ENCODE measurements at regions not wholly inside any gene's neighbourhood (a gene's known extent, or its start where the extent isn't known, plus 50 kb on each side); places are given as distances from the start of the nearest gene placed in this dataset.

DNA sequence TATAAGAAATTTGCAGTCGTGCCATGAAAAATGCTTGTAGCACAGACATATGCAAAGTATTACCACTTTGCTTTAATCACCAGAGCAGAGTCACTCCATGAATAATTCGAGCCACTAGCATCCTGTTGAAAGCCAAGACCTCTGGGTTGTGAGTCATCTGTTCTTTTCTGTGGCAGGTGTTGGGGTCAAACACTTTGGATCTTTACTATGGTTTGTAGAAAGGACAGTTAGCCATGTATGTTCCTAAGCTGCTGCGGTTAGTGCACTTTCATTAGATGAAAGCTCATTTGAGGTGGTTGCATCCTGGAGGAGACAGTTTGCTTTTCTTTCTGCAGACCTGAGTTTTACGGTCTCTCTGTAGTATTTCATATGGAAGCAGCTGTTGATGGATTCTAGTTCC lies 223.7 kb downstream of the DMRT2 start:
- no peaks in the 10 kb centered on the region for H3K4me1 Mint-ChIP-seq (ENCODE audit: low read depth)
- H3K4me3 Mint-ChIP-seq, result no peak overlapping the region
- H3K36me3 Mint-ChIP-seq (ENCODE audit: low read depth), result no peaks in the 10 kb centered on the region
- H3K27me3 Mint-ChIP-seq (ENCODE audit: low read depth), result no peaks in the 10 kb centered on the region
- ATAC-seq, result no peak
- ChIA-PET CTCF (no interaction called here), POLR2A (interaction anchor here (0.6 kb wide), 1 partner anchor 36 kb away, joined by 3 read pairs; no protein-coding TSS in a partner anchor)
- H3K27ac Mint-ChIP-seq, result no peak overlapping the region
- no peak for DNase-seq
- no peaks in the 10 kb centered on the region for H3K9me3 Mint-ChIP-seq (ENCODE audit: insufficient read depth)

DNA sequence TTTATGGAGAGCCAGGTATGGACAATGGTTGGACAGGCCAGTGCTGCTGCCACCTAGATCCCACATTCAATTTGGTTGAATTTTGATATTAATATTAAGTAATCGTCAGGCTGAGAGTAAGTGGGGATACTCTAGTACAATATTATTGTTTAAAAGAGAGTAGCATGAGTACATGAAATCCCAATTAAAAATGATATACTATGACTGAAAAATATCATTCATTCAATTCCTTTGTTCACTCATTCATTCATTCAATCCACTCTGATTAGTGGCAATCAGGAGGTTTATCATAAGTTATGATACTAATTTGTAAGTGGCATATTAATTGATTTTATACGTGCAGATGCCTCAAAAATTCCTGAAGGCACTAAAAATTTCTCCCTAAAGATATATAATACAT lies 224.2 kb downstream of the DMRT2 start:
- DNase-seq, result no peak
- no peaks in the 10 kb centered on the region for H3K36me3 Mint-ChIP-seq (ENCODE audit: low read depth)
- CTCF ChIA-PET, result no interaction called here
- H3K27me3 Mint-ChIP-seq (ENCODE audit: low read depth), result no peaks in the 10 kb centered on the region
- no peak overlapping the region for H3K4me3 Mint-ChIP-seq
- H3K9me3 Mint-ChIP-seq (ENCODE audit: insufficient read depth), result no peaks in the 10 kb centered on the region
- no peaks in the 10 kb centered on the region for H3K4me1 Mint-ChIP-seq (ENCODE audit: low read depth)
- POLR2A ChIA-PET, result no interaction called here
- no peak for ATAC-seq
- H3K27ac Mint-ChIP-seq, result no peak overlapping the region

DNA sequence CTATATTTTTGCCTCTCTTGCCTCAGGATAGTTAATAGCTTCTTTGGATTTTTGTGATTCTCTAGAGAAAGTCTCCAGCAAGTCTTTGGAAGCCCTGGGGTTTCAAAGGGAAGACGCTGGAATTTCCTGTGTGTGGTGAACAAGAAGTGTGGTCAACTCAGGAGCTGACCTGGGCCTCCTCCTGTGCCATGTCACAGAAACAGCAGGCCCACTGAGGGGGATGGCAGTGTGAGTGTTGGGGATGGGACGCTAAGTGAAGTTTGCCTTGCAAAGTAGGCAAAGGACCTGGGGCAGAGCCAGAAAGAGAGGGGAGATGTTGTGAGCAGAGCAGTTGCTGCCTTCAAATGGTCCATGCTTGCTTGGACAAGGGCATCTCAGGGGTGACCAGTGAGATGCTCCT lies 226.3 kb downstream of the DMRT2 start:
- no peak for ATAC-seq
- ChIA-PET CTCF (no interaction called here), POLR2A (no interaction called here)
- no peaks in the 10 kb centered on the region for H3K4me1 Mint-ChIP-seq (ENCODE audit: low read depth)
- no peaks in the 10 kb centered on the region for H3K9me3 Mint-ChIP-seq (ENCODE audit: insufficient read depth)
- DNase-seq, result no peak
- H3K27me3 Mint-ChIP-seq (ENCODE audit: low read depth), result no peaks in the 10 kb centered on the region
- no peaks in the 10 kb centered on the region for H3K36me3 Mint-ChIP-seq (ENCODE audit: low read depth)
- no peak overlapping the region for H3K4me3 Mint-ChIP-seq
- H3K27ac Mint-ChIP-seq, result no peak overlapping the region

DNA sequence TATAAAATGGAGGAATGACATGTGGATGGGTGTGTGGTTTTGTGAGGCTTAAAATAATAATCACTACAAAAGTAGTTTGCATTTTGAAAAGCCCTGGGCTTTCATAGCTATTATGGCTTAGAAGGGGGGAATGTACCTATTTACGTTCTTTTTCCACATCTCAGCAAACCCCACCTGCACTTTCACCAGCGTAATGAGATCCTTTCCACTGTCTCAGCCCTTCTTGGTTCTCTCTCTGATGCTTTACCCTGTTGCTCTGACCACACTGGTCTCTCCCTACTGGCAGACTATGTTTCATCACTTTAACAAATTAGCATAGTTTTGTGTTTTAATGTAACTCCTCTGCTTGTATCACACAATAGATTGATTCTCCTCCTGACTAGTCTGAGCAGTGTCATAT lies 234.6 kb downstream of the DMRT2 start:
- CTCF ChIA-PET, result no interaction called here
- Mint-ChIP-seq H3K4me3 (no peak overlapping the region), H3K9me3 (ENCODE audit: insufficient read depth) (no peaks in the 10 kb centered on the region), H3K36me3 (ENCODE audit: low read depth) (no peaks in the 10 kb centered on the region), H3K27ac (no peak overlapping the region), H3K27me3 (ENCODE audit: low read depth) (no peaks in the 10 kb centered on the region), H3K4me1 (ENCODE audit: low read depth) (no peaks in the 10 kb centered on the region)
- ATAC-seq (no peak), DNase-seq (no peak)
- POLR2A ChIA-PET, result no interaction called here

DNA sequence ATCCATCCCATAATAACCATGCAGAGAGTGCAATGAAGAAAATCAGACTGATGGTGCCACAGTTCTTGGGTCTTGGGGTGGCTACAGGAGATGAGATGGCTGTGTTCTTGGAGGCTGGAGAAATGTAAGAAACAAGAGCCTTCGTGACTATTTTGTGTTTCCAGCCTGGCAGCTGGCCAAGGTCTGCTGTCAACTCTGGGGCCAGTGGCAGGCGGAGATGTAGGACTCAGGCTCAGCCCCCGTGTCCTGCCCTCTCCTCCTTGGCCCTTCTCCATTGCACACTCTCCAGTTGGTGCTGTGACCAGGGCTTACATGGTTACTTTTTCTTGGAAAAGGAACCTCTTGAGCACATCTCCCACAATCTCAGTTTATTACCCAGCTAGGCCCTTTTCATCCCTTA lies 235.4 kb downstream of the DMRT2 start:
- Mint-ChIP-seq H3K36me3 (ENCODE audit: low read depth) (no peaks in the 10 kb centered on the region), H3K4me3 (no peak overlapping the region), H3K27me3 (ENCODE audit: low read depth) (no peaks in the 10 kb centered on the region), H3K27ac (no peak overlapping the region), H3K4me1 (ENCODE audit: low read depth) (no peaks in the 10 kb centered on the region), H3K9me3 (ENCODE audit: insufficient read depth) (no peaks in the 10 kb centered on the region)
- ATAC-seq (no peak), DNase-seq (no peak)
- POLR2A ChIA-PET, result no interaction called here
- CTCF ChIA-PET, result no interaction called here

DNA sequence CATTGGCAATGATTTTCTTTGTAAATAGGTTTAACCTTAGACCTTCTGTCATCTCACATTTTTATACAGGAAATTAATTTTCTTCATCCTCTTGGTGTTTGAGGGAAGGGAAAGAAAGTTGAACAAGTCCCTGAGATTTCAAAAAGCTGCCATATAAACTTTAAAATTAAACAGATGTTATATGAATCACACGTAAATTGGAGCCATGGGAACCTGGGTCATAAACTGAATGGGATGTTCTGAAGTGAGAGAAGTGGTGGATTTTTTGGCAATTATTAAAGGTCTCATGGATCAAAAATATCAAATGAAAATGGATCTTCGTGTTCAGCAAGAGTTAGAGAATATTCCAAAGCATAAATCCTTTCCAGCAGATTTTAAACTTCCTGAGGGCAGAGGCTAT lies 242.2 kb downstream of the DMRT2 start:
- H3K4me1 Mint-ChIP-seq (ENCODE audit: low read depth), result no peaks in the 10 kb centered on the region
- DNase-seq (no peak), ATAC-seq (no peak)
- H3K4me3 Mint-ChIP-seq, result no peak overlapping the region
- CTCF ChIA-PET, result no interaction called here
- POLR2A ChIA-PET, result no interaction called here
- no peaks in the 10 kb centered on the region for H3K36me3 Mint-ChIP-seq (ENCODE audit: low read depth)
- H3K27me3 Mint-ChIP-seq (ENCODE audit: low read depth), result no peaks in the 10 kb centered on the region
- H3K9me3 Mint-ChIP-seq (ENCODE audit: insufficient read depth), result no peaks in the 10 kb centered on the region
- H3K27ac Mint-ChIP-seq, result no peak overlapping the region

DNA sequence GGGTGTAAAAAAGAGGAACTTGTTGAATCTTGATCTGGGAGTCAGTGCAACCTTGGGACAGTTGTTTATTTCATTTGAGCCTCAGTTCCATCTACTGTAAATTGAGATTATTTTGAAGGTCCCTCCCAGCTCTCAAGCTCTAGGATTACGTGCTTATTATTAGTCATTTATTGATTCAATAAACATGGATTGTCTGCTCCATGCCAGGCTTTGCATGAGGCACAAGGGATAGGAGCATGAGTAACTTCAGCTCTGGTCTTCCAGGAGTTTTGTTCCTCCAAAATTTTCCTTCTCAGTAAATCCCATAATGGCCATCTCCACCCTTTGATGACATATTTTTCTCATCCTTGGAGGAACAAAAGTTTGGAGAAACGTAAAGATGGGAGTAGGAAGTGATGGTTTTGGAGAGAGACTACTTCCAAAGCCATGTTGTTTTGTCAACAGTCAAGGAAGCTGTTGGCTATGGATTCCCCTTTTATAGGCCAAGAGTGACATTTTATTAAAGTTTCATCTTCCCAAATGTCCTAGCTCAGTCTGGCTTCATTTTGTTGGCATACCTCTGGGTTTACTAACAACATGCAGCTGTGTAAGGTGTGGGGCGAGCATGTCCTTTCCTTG lies 244.6 kb downstream of the DMRT2 start:
- no peaks in the 10 kb centered on the region for H3K9me3 Mint-ChIP-seq (ENCODE audit: insufficient read depth)
- CTCF ChIA-PET, result no interaction called here

DNA sequence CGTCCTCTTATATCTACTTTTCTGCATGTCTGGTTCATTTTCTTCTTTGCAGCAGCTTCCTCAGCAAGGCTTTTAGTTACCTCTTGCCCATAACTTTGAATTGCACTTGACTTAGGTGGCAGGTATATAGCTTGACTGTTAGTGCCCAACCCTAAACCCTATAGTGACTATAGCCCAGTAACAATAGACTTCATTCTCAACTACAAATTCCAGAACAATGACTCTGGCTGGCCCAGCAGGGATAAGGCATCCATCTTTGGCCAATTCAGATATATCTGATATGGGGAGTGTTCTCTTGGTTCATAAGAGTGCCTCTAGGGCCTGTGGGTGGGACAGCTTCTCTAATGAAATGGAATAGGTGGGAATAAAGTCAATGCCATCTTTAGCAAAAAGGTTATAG lies 246.2 kb downstream of the DMRT2 start:
- no peaks in the 10 kb centered on the region for H3K4me1 Mint-ChIP-seq (ENCODE audit: low read depth)
- no peak overlapping the region for H3K27ac Mint-ChIP-seq
- ChIA-PET POLR2A (no interaction called here), CTCF (no interaction called here)
- DNase-seq (no peak), ATAC-seq (no peak)
- no peaks in the 10 kb centered on the region for H3K9me3 Mint-ChIP-seq (ENCODE audit: insufficient read depth)
- H3K4me3 Mint-ChIP-seq, result no peak overlapping the region
- H3K27me3 Mint-ChIP-seq (ENCODE audit: low read depth), result no peaks in the 10 kb centered on the region
- H3K36me3 Mint-ChIP-seq (ENCODE audit: low read depth), result no peaks in the 10 kb centered on the region

More for the DNA sequence above, 244.6 kb downstream of the DMRT2 start:
- H3K4me3 Mint-ChIP-seq, result no peak overlapping the region
- DNase-seq, result no peak
- no peaks in the 10 kb centered on the region for H3K36me3 Mint-ChIP-seq (ENCODE audit: low read depth)
- no peaks in the 10 kb centered on the region for H3K4me1 Mint-ChIP-seq (ENCODE audit: low read depth)
- H3K27ac Mint-ChIP-seq, result no peak overlapping the region
- no peak for ATAC-seq
- POLR2A ChIA-PET, result no interaction called here
- H3K27me3 Mint-ChIP-seq (ENCODE audit: low read depth), result no peaks in the 10 kb centered on the region

DNA sequence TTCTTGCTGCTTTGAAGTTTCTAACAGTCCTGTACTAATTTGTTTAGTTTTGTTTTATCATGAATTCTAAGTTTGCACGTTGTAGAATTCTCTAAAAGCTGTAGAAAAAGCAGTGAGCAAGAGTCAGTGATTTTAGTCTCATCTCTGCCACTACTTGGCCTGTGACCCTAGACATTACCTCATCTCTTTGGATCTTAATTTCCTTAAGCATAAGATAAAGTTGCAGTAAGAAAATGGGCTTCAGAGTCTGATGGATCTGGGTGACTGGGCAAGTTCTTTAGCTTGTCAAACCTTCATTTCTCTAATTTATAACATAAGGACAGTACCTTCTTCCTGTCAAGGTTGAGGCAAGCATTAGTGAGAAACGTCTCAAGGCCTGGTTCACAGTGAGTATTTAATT lies 247.9 kb downstream of the DMRT2 start:
- ATAC-seq (no peak), DNase-seq (no peak)
- Mint-ChIP-seq H3K27ac (no peak overlapping the region), H3K9me3 (ENCODE audit: insufficient read depth) (no peaks in the 10 kb centered on the region), H3K27me3 (ENCODE audit: low read depth) (no peaks in the 10 kb centered on the region), H3K36me3 (ENCODE audit: low read depth) (no peaks in the 10 kb centered on the region), H3K4me3 (no peak overlapping the region), H3K4me1 (ENCODE audit: low read depth) (no peaks in the 10 kb centered on the region)
- ChIA-PET CTCF (no interaction called here), POLR2A (no interaction called here)

DNA sequence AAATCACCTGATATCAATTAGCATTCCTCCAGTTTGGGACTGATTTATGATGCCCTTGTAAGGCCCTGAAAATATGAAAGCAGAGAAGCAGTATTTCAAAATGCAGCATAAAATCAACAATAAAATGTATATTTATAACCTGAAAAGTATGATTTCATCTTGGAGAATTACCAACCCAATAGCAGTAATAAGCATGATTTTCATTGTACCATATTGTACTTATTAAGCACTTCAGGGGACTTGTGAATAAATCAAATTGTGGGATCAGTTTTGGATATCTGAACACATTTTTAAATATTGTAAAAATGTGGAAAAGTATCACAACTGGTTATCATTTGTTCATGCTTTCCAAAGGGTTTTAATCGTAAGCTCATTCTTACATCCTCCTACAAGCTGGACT lies 250.8 kb downstream of the DMRT2 start:
- no peaks in the 10 kb centered on the region for H3K9me3 Mint-ChIP-seq (ENCODE audit: insufficient read depth)
- DNase-seq (no peak), ATAC-seq (no peak)
- POLR2A ChIA-PET, result no interaction called here
- no peak overlapping the region for H3K27ac Mint-ChIP-seq
- no peaks in the 10 kb centered on the region for H3K27me3 Mint-ChIP-seq (ENCODE audit: low read depth)
- no peaks in the 10 kb centered on the region for H3K4me1 Mint-ChIP-seq (ENCODE audit: low read depth)
- H3K36me3 Mint-ChIP-seq (ENCODE audit: low read depth), result no peaks in the 10 kb centered on the region
- CTCF ChIA-PET, result no interaction called here
- H3K4me3 Mint-ChIP-seq, result no peak overlapping the region

DNA sequence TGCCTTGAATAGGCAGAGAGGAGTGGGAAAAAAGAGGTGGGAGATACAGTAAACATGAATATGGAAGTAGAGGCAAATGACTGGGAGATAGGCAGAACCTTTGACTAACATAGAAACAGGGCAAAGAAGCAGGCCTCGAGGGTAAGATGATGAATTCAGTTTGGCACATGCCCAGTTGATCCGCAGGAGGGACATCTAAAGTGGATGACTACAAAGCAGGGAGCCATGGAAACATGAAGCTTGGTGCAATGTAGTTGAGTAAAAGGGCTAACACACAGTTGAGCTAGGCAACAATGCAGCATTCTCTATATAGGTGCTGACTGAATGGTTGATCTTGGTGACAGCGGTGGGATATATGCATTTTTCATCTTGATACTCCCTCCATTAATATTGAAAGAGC lies 253.8 kb downstream of the DMRT2 start:
- no peak for DNase-seq
- Mint-ChIP-seq H3K9me3 (ENCODE audit: insufficient read depth) (no peaks in the 10 kb centered on the region), H3K27me3 (ENCODE audit: low read depth) (no peaks in the 10 kb centered on the region), H3K27ac (no peak overlapping the region), H3K36me3 (ENCODE audit: low read depth) (no peaks in the 10 kb centered on the region), H3K4me1 (ENCODE audit: low read depth) (no peaks in the 10 kb centered on the region), H3K4me3 (no peak overlapping the region)
- ATAC-seq, result no peak
- POLR2A ChIA-PET, result no interaction called here
- CTCF ChIA-PET, result no interaction called here

DNA sequence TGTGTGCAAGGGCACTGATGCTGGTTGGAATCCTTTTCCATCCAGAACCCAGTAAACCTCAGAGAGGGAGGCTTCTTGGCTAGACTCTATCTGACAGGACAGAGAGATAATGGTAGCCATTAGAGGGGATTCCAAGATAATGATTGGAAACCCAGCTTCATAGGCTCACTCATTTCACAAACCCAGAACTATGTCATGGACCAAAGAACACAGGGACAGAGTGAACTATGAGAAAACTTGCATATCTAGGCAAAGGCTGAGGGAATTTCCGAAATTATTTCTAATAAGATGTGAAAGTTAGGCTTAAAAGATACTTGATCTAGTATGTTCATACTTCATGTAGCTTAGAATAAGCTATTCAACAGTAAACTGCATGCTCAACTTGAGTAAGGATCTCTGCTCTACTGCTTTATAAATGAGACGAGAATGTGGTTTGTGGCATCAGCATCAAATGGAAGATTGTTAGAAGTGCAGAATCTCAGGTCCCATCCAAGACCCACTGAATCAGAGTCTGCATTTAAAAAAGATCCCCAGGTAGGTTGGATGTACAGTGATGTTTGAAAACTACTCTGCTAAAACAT lies 261.4 kb downstream of the DMRT2 start:
- H3K9me3 Mint-ChIP-seq (ENCODE audit: insufficient read depth), result no peaks in the 10 kb centered on the region
- ChIA-PET CTCF (no interaction called here), POLR2A (no interaction called here)
- DNase-seq (no peak), ATAC-seq (no peak)
- H3K27ac Mint-ChIP-seq, result no peak overlapping the region
- no peaks in the 10 kb centered on the region for H3K4me1 Mint-ChIP-seq (ENCODE audit: low read depth)
- H3K36me3 Mint-ChIP-seq (ENCODE audit: low read depth), result no peaks in the 10 kb centered on the region
- no peak overlapping the region for H3K4me3 Mint-ChIP-seq
- no peaks in the 10 kb centered on the region for H3K27me3 Mint-ChIP-seq (ENCODE audit: low read depth)

DNA sequence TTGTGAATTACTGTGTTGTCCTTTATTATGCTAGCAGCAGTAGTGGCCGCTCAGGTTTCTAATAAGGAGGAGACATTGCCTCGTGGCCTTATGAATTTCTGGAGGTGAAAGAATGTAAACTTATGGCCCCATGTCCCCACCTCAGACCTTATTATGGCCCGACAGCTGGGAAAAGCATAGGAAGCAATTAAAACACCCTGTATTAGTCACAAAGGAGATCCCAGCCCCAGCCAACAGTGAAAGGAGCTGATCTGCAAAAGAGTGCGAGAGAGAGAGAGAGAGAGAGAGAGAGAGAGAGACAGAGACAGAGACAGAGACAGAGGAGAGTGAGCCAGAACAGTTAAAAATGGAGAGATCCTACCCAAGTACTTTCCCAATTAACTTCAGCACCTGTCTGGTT lies 269.3 kb downstream of the DMRT2 start:
- no peaks in the 10 kb centered on the region for H3K9me3 Mint-ChIP-seq (ENCODE audit: insufficient read depth)
- ATAC-seq (no peak), DNase-seq (no peak)
- H3K36me3 Mint-ChIP-seq (ENCODE audit: low read depth), result no peaks in the 10 kb centered on the region
- H3K27me3 Mint-ChIP-seq (ENCODE audit: low read depth), result no peaks in the 10 kb centered on the region
- ChIA-PET CTCF (no interaction called here), POLR2A (no interaction called here)
- H3K27ac Mint-ChIP-seq, result no peak overlapping the region
- no peaks in the 10 kb centered on the region for H3K4me1 Mint-ChIP-seq (ENCODE audit: low read depth)
- no peak overlapping the region for H3K4me3 Mint-ChIP-seq

All from activated CD8-positive, alpha-beta T cell treated with anti-CD3 and anti-CD28 coated beads, Interleukin-2, amount 10 ng/mL, durations not matched to agents 7 days and 5 days (primary cell).